SK-N-SH (cell line): ENCODE measurements at regions not wholly inside any gene's neighbourhood (a gene's known extent, or its start where the extent isn't known, plus 50 kb on each side); places are given as distances from the start of the nearest gene placed in this dataset.

Experiments used
- CTCF ChIA-PET: fragments of 300-600, 350-600 bp; formaldehyde crosslinking; extraction: SDS; loops from one replicate; lab custom pipeline; 2021; lab: Yijun Ruan, JAX
- POLR2A ChIA-PET: fragments of 350-600 bp; sonication (Branson Sonifier 250); formaldehyde crosslinking; extraction: SDS; loops from one replicate; lab custom pipeline; 2020; ENCODE audit warnings: antibody characterized with exemption, inconsistent platforms; lab: Yijun Ruan, JAX
- DNase-seq: peaks from one replicate; pipeline ENCODE4 v3.0.0; 2012
- H2AFZ ChIP-seq: fragments of 200-600 bp; sonication (generic); 2 replicates; pipeline ENCODE4 v1.8.1; 2016; ENCODE audit warnings: antibody characterized with exemption, mild to moderate bottlenecking, low read depth
- H3F3A ChIP-seq: fragments of 200-600 bp; sonication (generic); replicated peaks from 2 replicates; pipeline ENCODE3; 2016; ENCODE audit warnings: antibody characterized with exemption, mild to moderate bottlenecking; ENCODE audit not compliant: insufficient read depth
- H3K27ac ChIP-seq, 2 experiments: fragments of 200-500 bp in 1 of 2; fragments of 200-600 bp in 1 of 2; sonication (Bioruptor generic) in 1 of 2; sonication (generic), shearing (Covaris generic) in 1 of 2; 2 replicates each; pipeline versions ENCODE4 v1.5.1 to v1.6.1; 2014 to 2016; ENCODE audit warnings: low read depth in 2 of 2, inconsistent platforms in 1 of 2, low read length in 1 of 2, mild to moderate bottlenecking in 1 of 2, mixed read lengths in 1 of 2
- H3K27me3 ChIP-seq: fragments of 200-600 bp; sonication (generic), shearing (Covaris generic); 2 replicates; pipeline ENCODE4 v1.6.1; 2016; ENCODE audit warnings: mixed run types; ENCODE audit not compliant: insufficient read depth
- H3K36me3 ChIP-seq, 2 experiments: fragments of 200-500 bp in 1 of 2; fragments of 200-600 bp in 1 of 2; sonication (Bioruptor generic) in 1 of 2; sonication (generic) in 1 of 2; replicated peaks in 1 of 2; 2 replicates each; pipeline versions ENCODE3 to v1.5.1; 2014 to 2016; ENCODE audit warnings: low read length in 1 of 2, mild to moderate bottlenecking in 1 of 2; ENCODE audit not compliant: insufficient read depth in 2 of 2, control insufficient read depth in 1 of 2
- H3K4me1 ChIP-seq, 2 experiments: fragments of 200-500 bp in 1 of 2; fragments of 200-600 bp in 1 of 2; sonication (Bioruptor generic) in 1 of 2; sonication (generic), shearing (Covaris generic) in 1 of 2; 2 replicates each; pipeline versions ENCODE4 v1.5.1 to v1.6.1; 2014 to 2016; ENCODE audit warnings: low read depth in 1 of 2, low read length in 1 of 2, mixed run types in 1 of 2; ENCODE audit not compliant: insufficient read depth in 2 of 2, control insufficient read depth in 1 of 2
- H3K4me2 ChIP-seq: fragments of 200-600 bp; sonication (generic), shearing (Covaris generic); 2 replicates; pipeline ENCODE4 v1.6.1; 2017; ENCODE audit warnings: mixed run types
- H3K4me3 ChIP-seq, 2 experiments: fragments of 200-500 bp in 1 of 2; fragments of 200-600 bp in 1 of 2; sonication (Bioruptor generic) in 1 of 2; sonication (generic), shearing (Covaris generic) in 1 of 2; 2 replicates each; pipeline versions ENCODE4 v1.5.1 to v1.8.1; 2014 to 2016; ENCODE audit warnings: low read depth in 2 of 2, inconsistent platforms in 1 of 2, low read length in 1 of 2, mild to moderate bottlenecking in 1 of 2, mixed read lengths in 1 of 2, moderate library complexity in 1 of 2
- H3K79me2 ChIP-seq: fragments of 200-600 bp; sonication (generic); 2 replicates; pipeline ENCODE4 v1.8.1; 2017; ENCODE audit warnings: mild to moderate bottlenecking; ENCODE audit not compliant: insufficient read depth
- H3K9ac ChIP-seq: fragments of 200-600 bp; sonication (generic); 2 replicates; pipeline ENCODE4 v1.6.1; 2017; ENCODE audit warnings: mixed run types
- H3K9me2 ChIP-seq: fragments of 200-600 bp; sonication (generic); 2 replicates; pipeline ENCODE4 v1.6.1; 2017; ENCODE audit warnings: mixed run types
- H3K9me3 ChIP-seq: fragments of 200-600 bp; sonication (generic); 2 replicates; pipeline ENCODE4 v1.6.1; 2017; ENCODE audit warnings: mixed run types, mild to moderate bottlenecking, moderate library complexity
- H4K20me1 ChIP-seq: fragments of 200-600 bp; sonication (generic); 2 replicates; pipeline ENCODE4 v1.6.1; 2017; ENCODE audit warnings: mild to moderate bottlenecking, mixed run types; ENCODE audit not compliant: insufficient read depth
- ELF1 ChIP-seq: IDR thresholded peaks from 2 replicates; pipeline ENCODE4 v1.4.0; 2012
- EP300 ChIP-seq, 2 experiments: IDR thresholded peaks; 2 replicates each; pipeline versions ENCODE4 v1.4.0 to v1.6.1; 2012; ENCODE audit warnings: borderline replicate concordance in 1 of 2, low read depth in 1 of 2, low read length in 1 of 2
- FOXM1 ChIP-seq: IDR thresholded peaks from 2 replicates; pipeline ENCODE4 v1.4.0; 2012; ENCODE audit warnings: low read depth, mild to moderate bottlenecking
- MEF2A ChIP-seq: IDR thresholded peaks from 2 replicates; pipeline ENCODE4 v1.4.0; 2012; ENCODE audit warnings: low read depth, borderline replicate concordance
- NFIC ChIP-seq: IDR thresholded peaks from 2 replicates; pipeline ENCODE4 v1.4.0; 2012; ENCODE audit warnings: borderline replicate concordance
- POLR2AphosphoS5 ChIP-seq: IDR thresholded peaks from 2 replicates; pipeline ENCODE4 v1.6.1; 2012; ENCODE audit warnings: low read depth, low read length
- RCOR1 ChIP-seq: fragments of 150-350 bp; IDR thresholded peaks from 2 replicates; pipeline ENCODE4 v1.6.1; 2017; ENCODE audit warnings: antibody characterized with exemption, low read length
- RFX5 ChIP-seq: IDR thresholded peaks from 2 replicates; pipeline ENCODE4 v1.6.1; 2012; ENCODE audit warnings: mild to moderate bottlenecking, improper control_type of control experiment, low read length
- RXRA ChIP-seq: IDR thresholded peaks from 2 replicates; pipeline ENCODE4 v1.4.0; 2012; ENCODE audit warnings: low read depth, mild to moderate bottlenecking, borderline replicate concordance
- SIN3A ChIP-seq: IDR thresholded peaks from 2 replicates; pipeline ENCODE4 v1.6.1; 2012; ENCODE audit warnings: low read depth, mild to moderate bottlenecking, low read length, moderate library complexity, borderline replicate concordance
- TCF12 ChIP-seq: IDR thresholded peaks from 2 replicates; pipeline ENCODE4 v1.4.0; 2012
- TEAD4 ChIP-seq: IDR thresholded peaks from 2 replicates; pipeline ENCODE4 v1.4.0; 2012; ENCODE audit warnings: mild to moderate bottlenecking, borderline replicate concordance; ENCODE audit not compliant: insufficient read depth
- WGBS: methylation state at CpG from one replicate; pipeline ENCODE4 v1.1.6; 2017; ENCODE audit warnings: low lambda C conversion rate; 5-methylcytosine and 5-hydroxymethylcytosine counted together
- TF ChIP-seq, protein P1 (sequence below): fragments of 150-350 bp; IDR thresholded peaks from 2 replicates; pipeline ENCODE4 v1.6.1; 2017; ENCODE audit warnings: antibody characterized with exemption, low read length, low read depth, borderline replicate concordance
- TF ChIP-seq, protein P2 (sequence below): IDR thresholded peaks from 2 replicates; pipeline ENCODE4 v1.4.0; 2012; ENCODE audit warnings: low read depth
- TF ChIP-seq, protein P3 (sequence below): fragments of 200-600 bp; sonication (generic); IDR thresholded peaks from 2 replicates; pipeline ENCODE4 v1.6.1; 2017; ENCODE audit warnings: antibody characterized with exemption, mild to moderate bottlenecking, moderate library complexity
- TF ChIP-seq, protein P4 (sequence below): fragments of 150-350 bp; IDR thresholded peaks from 2 replicates; pipeline ENCODE4 v1.6.1; 2016; ENCODE audit warnings: mild to moderate bottlenecking, low read depth, low read length

DNA sequence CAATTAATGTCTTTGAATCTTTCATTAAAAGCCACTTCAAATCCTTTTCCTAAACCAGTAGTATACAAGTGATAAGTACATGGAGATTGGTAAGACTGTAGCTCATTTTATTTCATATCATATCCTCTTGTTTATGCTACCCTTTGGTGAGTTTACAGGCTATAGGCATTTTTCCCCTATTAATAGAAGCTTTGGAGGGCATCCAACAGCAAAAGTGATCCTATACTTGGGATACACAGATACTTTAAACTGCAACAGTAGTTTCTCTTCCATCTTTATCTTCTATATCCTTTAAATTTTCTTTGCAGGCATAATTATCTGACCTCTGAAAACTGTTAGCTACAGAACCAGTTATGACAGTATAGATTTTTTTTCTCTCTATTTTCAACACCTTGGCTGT lies 114.5 kb upstream of the SPON1 start:
- POLR2A ChIA-PET: no interaction called here
- no peak overlapping the region for H2AFZ ChIP-seq
- CTCF ChIA-PET: interaction anchor here (0.7 to 2.2 kb wide), 5 partner anchors 12 to 104 kb away, joined by 3 to 13 read pairs (median 3); no protein-coding TSS in a partner anchor

DNA sequence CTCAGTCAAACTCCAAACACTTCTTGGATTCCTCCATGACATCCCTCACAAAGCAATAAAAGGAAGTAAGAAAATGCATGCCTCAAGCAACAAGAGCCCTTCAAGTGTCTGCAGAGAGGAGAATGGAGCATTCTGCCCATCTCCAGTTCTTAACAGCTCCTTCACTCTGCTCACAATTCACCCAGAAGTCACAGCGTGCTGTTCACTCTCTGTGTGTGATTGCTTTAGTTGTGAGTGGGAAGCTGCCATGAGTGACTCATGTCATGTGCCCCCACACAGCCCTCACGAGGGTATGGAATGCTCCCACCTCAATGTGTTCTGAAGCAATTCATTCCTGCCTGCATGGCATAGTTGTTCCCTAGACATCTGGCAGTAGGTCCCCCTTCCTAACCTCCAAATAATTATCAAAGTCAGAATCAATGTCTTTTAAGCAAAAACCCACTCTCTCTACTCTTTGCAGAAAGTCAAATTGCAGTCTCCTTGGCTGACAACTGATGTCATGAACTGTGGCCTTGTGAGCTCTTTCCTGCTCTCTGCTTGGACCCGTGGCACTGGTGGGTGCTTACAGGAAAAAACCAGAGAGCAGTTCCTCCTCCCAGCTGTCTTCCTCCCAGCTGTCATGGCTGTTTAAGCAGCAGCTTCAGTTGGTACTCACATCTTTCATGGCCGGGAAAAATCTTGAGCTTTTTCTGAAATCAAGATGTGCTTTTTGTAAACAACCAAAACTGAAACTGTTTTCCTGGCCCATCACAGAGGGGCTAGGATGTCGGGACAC lies 112.1 kb upstream of the SPON1 start:
- no peaks in the 10 kb centered on the region for H3K9me2 ChIP-seq
- H3K9me3 ChIP-seq: no peaks in the 10 kb centered on the region
- H3K9ac ChIP-seq: no peak overlapping the region
- no peaks in the 10 kb centered on the region for H3K79me2 ChIP-seq
- H3K4me3 ChIP-seq: no peak overlapping the region
- no peak overlapping the region for H2AFZ ChIP-seq
- CTCF ChIA-PET: interaction anchor here (0.7 to 2.1 kb wide), 4 partner anchors 14 to 78 kb away, joined by 3 to 5 read pairs (median 3); no protein-coding TSS in a partner anchor
- H3F3A ChIP-seq: no peaks in the 10 kb centered on the region
- DNase-seq: no peak
- no peaks in the 10 kb centered on the region for H3K36me3 ChIP-seq
- 17% methylated on average over 5 of the region's 5 CpGs for WGBS
- no peaks in the 10 kb centered on the region for H3K27me3 ChIP-seq
- POLR2A ChIA-PET: no interaction called here
- peaks cover 0 to 7% of the 10 kb centered on the region in 2 experiments; a peak in 2 of 4 replicates for H3K4me1 ChIP-seq
- no peaks in the 10 kb centered on the region for H4K20me1 ChIP-seq
- H3K4me2 ChIP-seq: no peak overlapping the region
- no peak overlapping the region for H3K27ac ChIP-seq
- TF ChIP-seq ELF1 (no peak), POLR2AphosphoS5 (no peak), RCOR1 (no peak), FOXM1 (no peak), MEF2A (no peak), RFX5 (no peak), SIN3A (no peak), NFIC (no peak), RXRA (no peak), TCF12 (no peak)
- TF ChIP-seq, protein P1, sequence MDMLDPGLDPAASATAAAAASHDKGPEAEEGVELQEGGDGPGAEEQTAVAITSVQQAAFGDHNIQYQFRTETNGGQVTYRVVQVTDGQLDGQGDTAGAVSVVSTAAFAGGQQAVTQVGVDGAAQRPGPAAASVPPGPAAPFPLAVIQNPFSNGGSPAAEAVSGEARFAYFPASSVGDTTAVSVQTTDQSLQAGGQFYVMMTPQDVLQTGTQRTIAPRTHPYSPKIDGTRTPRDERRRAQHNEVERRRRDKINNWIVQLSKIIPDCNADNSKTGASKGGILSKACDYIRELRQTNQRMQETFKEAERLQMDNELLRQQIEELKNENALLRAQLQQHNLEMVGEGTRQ: no peak
- TF ChIP-seq, protein P2, sequence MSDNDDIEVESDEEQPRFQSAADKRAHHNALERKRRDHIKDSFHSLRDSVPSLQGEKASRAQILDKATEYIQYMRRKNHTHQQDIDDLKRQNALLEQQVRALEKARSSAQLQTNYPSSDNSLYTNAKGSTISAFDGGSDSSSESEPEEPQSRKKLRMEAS: no peak
- TF ChIP-seq, protein P3, sequence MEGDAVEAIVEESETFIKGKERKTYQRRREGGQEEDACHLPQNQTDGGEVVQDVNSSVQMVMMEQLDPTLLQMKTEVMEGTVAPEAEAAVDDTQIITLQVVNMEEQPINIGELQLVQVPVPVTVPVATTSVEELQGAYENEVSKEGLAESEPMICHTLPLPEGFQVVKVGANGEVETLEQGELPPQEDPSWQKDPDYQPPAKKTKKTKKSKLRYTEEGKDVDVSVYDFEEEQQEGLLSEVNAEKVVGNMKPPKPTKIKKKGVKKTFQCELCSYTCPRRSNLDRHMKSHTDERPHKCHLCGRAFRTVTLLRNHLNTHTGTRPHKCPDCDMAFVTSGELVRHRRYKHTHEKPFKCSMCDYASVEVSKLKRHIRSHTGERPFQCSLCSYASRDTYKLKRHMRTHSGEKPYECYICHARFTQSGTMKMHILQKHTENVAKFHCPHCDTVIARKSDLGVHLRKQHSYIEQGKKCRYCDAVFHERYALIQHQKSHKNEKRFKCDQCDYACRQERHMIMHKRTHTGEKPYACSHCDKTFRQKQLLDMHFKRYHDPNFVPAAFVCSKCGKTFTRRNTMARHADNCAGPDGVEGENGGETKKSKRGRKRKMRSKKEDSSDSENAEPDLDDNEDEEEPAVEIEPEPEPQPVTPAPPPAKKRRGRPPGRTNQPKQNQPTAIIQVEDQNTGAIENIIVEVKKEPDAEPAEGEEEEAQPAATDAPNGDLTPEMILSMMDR: no peak

More for the DNA sequence above, 114.5 kb upstream of the SPON1 start:
- H3K9ac ChIP-seq: no peak overlapping the region
- no peak overlapping the region for H3K4me2 ChIP-seq
- H3K9me2 ChIP-seq: no peaks in the 10 kb centered on the region
- H3K79me2 ChIP-seq: no peaks in the 10 kb centered on the region
- H3K4me1 ChIP-seq: peaks cover 0 to 7% of the 10 kb centered on the region in 2 experiments; a peak in 2 of 4 replicates
- no peak overlapping the region for H3K27ac ChIP-seq
- H4K20me1 ChIP-seq: no peaks in the 10 kb centered on the region
- DNase-seq: no peak
- no peaks in the 10 kb centered on the region for H3K36me3 ChIP-seq
- TF ChIP-seq, protein P3: no peak
- TF ChIP-seq RFX5 (no peak), TEAD4 (no peak), EP300 (IDR thresholded peaks at IDR 0.05; ENCODE audit: borderline replicate concordance in 1 of 2, low read depth in 1 of 2, low read length in 1 of 2) (no peak), RXRA (no peak), RCOR1 (no peak)
- TF ChIP-seq, protein P4, sequence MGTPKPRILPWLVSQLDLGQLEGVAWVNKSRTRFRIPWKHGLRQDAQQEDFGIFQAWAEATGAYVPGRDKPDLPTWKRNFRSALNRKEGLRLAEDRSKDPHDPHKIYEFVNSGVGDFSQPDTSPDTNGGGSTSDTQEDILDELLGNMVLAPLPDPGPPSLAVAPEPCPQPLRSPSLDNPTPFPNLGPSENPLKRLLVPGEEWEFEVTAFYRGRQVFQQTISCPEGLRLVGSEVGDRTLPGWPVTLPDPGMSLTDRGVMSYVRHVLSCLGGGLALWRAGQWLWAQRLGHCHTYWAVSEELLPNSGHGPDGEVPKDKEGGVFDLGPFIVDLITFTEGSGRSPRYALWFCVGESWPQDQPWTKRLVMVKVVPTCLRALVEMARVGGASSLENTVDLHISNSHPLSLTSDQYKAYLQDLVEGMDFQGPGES: no peak
- TF ChIP-seq, protein P1: no peak
- H3F3A ChIP-seq: no peaks in the 10 kb centered on the region
- no peaks in the 10 kb centered on the region for H3K9me3 ChIP-seq
- H3K4me3 ChIP-seq: no peak overlapping the region
- no peaks in the 10 kb centered on the region for H3K27me3 ChIP-seq
